ENCODE measurements at regions not wholly inside any gene's neighbourhood (a gene's known extent, or its start where the extent isn't known, plus 50 kb on each side); places are given as distances from the start of the nearest gene placed in this dataset.

DNA sequence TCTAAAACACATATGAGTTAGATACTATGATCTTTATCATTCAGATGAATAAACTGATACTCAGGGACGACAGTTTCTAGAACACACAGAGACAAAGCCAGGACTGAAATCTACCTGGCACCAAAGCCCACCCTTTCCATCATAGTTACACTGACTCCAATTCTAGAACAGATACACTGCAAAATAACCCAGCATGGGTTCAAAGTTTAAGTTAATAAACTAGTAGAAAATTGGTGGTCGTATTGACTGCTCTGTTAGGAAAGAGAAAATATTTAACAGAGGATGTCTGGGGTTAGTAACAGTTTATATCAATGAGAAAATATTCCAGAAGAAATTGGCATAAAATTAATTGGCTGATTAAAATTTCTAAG, 60.8 kb upstream of the BCL9 start:
- no peaks in the 10 kb centered on the region for H3K27me3 ChIP-seq (ENCODE audit: control insufficient read depth in 2 of 2, insufficient read depth in 2 of 2, low read length in 2 of 2)
- H3K9ac ChIP-seq (ENCODE audit: low read depth in 1 of 2, low read length in 2 of 2) = no peak overlapping the region
- no peaks in the 10 kb centered on the region for H3K9me3 ChIP-seq (ENCODE audit: control insufficient read depth in 2 of 2, low read length in 2 of 2)
- H3K4me3 ChIP-seq (ENCODE audit: low read length in 2 of 2) = no peak overlapping the region
- H3K27ac ChIP-seq (ENCODE audit: low read depth in 2 of 2, low read length in 2 of 2) = no peak overlapping the region
- H3K36me3 ChIP-seq (ENCODE audit: control insufficient read depth in 2 of 2, insufficient read depth in 2 of 2, low read length in 2 of 2) = no peaks in the 10 kb centered on the region
- no peaks in the 10 kb centered on the region for H3K4me1 ChIP-seq (ENCODE audit: control insufficient read depth in 2 of 2, insufficient read depth in 2 of 2, low read length in 2 of 2)

DNA sequence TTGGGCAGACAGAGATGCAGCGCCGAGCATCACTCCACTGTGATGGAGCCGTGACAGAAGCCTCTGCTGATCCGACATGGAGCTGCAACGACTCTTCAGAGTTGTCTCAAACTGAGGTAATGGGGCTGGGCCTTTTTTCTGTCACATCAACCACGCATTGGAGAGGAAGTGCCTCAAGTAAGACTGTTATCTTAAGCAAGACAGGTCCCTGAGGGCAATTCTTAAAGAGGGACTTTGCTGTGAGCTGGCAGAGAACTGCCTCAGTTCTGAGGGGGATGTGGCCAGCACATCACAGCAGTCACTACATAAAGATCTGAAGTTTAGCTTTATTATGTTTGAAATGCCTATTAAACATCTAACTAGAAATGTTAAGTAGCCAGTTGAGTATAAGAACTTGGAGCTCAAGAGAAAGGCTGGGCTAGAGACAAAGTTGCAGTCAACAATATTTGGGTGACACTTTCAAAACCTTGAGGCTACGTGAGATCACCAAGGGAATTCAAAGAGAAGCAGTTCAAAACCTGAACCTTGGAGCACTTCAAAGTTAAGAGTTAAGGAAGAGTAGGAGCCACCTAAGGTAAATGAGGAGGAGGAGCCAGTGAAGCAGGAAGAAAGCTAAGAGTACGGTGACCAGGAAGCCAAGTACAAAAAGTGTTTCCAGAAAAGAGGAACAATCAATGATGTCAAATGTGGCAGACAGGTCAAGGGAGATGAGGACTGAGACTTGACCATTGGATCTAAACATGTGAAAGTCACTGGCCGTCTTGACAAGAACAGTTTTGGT, 54.2 kb upstream of the BCL9 start:
- H3K4me1 ChIP-seq (ENCODE audit: control insufficient read depth in 2 of 2, insufficient read depth in 2 of 2, low read length in 2 of 2) = no peaks in the 10 kb centered on the region
- H3K9me3 ChIP-seq (ENCODE audit: control insufficient read depth in 2 of 2, low read length in 2 of 2) = no peaks in the 10 kb centered on the region
- peaks cover 0 to 3% of the 10 kb centered on the region in 2 donors for H3K27me3 ChIP-seq (ENCODE audit: control insufficient read depth in 2 of 2, insufficient read depth in 2 of 2, low read length in 2 of 2)
- H3K9ac ChIP-seq (ENCODE audit: low read depth in 1 of 2, low read length in 2 of 2) = no peak overlapping the region
- no peaks in the 10 kb centered on the region for H3K36me3 ChIP-seq (ENCODE audit: control insufficient read depth in 2 of 2, insufficient read depth in 2 of 2, low read length in 2 of 2)
- H3K4me3 ChIP-seq (ENCODE audit: low read length in 2 of 2) = no peak overlapping the region
- H3K27ac ChIP-seq (ENCODE audit: low read depth in 2 of 2, low read length in 2 of 2) = no peak overlapping the region

DNA sequence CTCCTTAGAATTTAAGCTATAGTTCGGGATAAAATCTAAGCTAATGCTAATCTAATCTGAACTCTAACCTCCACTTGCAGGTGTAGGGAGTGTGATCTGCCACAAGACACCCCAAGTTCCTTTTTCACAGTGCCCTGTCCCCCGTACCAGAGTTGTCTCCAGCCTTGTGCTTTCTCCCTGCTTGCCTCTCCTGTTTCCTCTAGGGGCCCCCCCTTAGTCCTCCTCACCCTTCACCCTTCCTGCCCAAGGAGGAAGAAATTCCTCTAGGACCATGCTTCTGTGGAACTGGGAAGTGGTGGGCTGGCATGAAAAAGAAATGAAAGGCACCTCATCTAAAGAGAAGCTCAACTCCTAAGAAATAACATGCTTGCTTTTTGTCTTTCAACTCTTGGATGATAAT, 50.2 kb upstream of the BCL9 start:
- H3K36me3 ChIP-seq (ENCODE audit: control insufficient read depth in 2 of 2, insufficient read depth in 2 of 2, low read length in 2 of 2) = no peaks in the 10 kb centered on the region

More for the DNA sequence above, 50.2 kb upstream of the BCL9 start:
- H3K4me1 ChIP-seq (ENCODE audit: control insufficient read depth in 2 of 2, insufficient read depth in 2 of 2, low read length in 2 of 2) = no peaks in the 10 kb centered on the region
- peaks cover 3 to 5% of the 10 kb centered on the region in 2 donors for H3K27me3 ChIP-seq (ENCODE audit: control insufficient read depth in 2 of 2, insufficient read depth in 2 of 2, low read length in 2 of 2)
- no peaks in the 10 kb centered on the region for H3K9me3 ChIP-seq (ENCODE audit: control insufficient read depth in 2 of 2, low read length in 2 of 2)
- H3K9ac ChIP-seq (ENCODE audit: low read depth in 1 of 2, low read length in 2 of 2) = no peak overlapping the region
- H3K27ac ChIP-seq (ENCODE audit: low read depth in 2 of 2, low read length in 2 of 2) = no peak overlapping the region
- H3K4me3 ChIP-seq (ENCODE audit: low read length in 2 of 2) = no peak overlapping the region

Measured in mucosa of rectum (tissue), 2 donors.